AG04449 (cell line): ENCODE measurements at regions not wholly inside any gene's neighbourhood (a gene's known extent, or its start where the extent isn't known, plus 50 kb on each side); places are given as distances from the start of the nearest gene placed in this dataset.
"Not testable (repeated sequence)": the region's sequence is repeated elsewhere in the genome, so short reads cannot be mapped to it uniquely, and the experiment has no call there.

Experiments
- CTCF ChIA-PET: fragments of 350-600 bp; formaldehyde crosslinking; extraction: SDS; loops from one replicate; lab custom pipeline; 2021; ENCODE audit warnings: antibody characterized with exemption; lab: Yijun Ruan, JAX
- POLR2A ChIA-PET: fragments of 400-600, 350-600 bp; formaldehyde crosslinking; extraction: SDS; loops from one replicate; lab custom pipeline; 2020; ENCODE audit warnings: antibody characterized with exemption, inconsistent platforms; lab: Yijun Ruan, JAX
- DNase-seq: peaks from one replicate; pipeline ENCODE4 v3.0.0-alpha.2; 2010; ENCODE audit warnings: low read depth, low spot score
- H3K4me3 ChIP-seq: 2 replicates; pipeline ENCODE4 v1.5.1; 2011; ENCODE audit warnings: low read depth, mild to moderate bottlenecking, control low read depth, low read length
- TF ChIP-seq, protein P1 (sequence below): IDR thresholded peaks from one replicate; pipeline ENCODE4 v1.5.1; 2011; ENCODE audit warnings: mild to moderate bottlenecking, moderate library complexity, low read length, control low read depth, inconsistent platforms; ENCODE audit not compliant: insufficient read depth; ENCODE audit errors: missing control alignments

DNA sequence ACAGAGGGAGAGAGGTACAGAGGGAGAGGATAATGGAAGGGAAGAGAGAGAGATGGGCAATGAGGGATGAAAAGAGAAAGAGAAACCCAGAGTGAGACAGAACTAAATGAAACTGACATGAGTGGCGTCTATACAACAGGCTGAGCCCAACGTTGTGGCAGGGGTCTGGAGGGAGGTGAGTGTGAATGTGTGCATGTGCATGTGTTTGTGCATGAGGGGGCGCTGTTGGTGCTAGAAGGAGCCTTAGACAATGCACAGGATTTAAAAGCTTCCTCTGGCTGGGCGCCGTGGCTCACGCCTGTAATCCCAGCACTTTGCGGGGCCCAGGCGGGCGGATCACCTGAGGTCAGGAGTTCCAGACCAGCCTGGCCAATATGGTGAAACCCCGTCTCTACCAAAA is 454.8 kb upstream of the CDH11 start:
- ChIA-PET CTCF (no interaction called here), POLR2A (no interaction called here)
- no peak overlapping the region for H3K4me3 ChIP-seq
- TF ChIP-seq, protein P1, sequence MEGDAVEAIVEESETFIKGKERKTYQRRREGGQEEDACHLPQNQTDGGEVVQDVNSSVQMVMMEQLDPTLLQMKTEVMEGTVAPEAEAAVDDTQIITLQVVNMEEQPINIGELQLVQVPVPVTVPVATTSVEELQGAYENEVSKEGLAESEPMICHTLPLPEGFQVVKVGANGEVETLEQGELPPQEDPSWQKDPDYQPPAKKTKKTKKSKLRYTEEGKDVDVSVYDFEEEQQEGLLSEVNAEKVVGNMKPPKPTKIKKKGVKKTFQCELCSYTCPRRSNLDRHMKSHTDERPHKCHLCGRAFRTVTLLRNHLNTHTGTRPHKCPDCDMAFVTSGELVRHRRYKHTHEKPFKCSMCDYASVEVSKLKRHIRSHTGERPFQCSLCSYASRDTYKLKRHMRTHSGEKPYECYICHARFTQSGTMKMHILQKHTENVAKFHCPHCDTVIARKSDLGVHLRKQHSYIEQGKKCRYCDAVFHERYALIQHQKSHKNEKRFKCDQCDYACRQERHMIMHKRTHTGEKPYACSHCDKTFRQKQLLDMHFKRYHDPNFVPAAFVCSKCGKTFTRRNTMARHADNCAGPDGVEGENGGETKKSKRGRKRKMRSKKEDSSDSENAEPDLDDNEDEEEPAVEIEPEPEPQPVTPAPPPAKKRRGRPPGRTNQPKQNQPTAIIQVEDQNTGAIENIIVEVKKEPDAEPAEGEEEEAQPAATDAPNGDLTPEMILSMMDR = no peak
- DNase-seq = no peak

DNA sequence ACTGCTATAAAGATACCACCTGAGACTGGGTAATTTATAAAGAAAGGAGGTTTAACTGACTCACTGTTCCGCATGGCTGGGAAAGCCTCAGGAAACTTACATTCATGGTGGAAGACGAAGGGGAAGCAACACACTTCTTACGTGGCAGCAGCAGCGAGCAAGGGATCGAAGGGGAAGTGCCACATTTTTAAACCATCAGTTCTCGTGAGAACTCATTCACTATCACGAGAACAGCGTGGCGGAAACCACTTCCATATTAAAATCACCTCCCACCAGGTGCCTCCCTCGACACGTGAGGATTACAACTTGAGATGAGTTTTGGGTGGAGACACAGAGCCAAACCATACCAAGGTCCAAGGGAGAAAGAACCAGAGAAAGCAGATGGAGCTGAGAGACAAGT is 454.3 kb upstream of the CDH11 start:
- no peak overlapping the region for H3K4me3 ChIP-seq
- no peak for DNase-seq
- POLR2A ChIA-PET = no interaction called here
- CTCF ChIA-PET = no interaction called here
- TF ChIP-seq, protein P1 = no peak

DNA sequence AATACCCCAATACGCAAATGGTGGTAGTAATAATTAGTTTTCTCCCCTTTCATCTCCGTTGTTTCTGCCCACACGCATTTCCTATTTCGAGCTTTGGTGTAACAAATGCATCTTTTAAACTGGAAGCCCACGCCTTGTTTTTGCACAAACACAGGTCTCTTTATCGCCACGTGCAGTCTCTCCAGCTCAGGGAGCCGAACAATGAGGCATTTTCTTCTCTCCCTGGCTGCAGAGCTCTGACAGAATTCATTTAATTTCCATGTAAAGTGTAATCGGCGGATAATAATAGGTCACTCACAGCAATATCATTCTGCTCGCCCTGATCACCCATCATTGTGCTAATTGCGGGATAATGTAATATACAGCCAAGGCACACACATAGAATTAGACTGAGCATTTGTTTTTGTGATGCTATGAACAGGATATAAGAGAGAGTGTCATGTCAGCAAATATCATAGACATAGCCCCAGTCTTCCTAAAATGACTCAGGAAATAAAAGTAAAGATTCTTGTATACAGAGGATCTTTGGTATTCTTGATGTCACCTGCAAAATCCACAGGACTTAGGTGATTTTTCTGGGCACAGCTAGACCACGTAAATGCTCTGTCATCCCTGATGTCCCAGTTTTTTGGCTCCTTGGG is 452.6 kb upstream of the CDH11 start:
- POLR2A ChIA-PET = no interaction called here
- CTCF ChIA-PET = interaction anchor here (1.0 kb wide), 1 partner anchor 27 kb away, joined by 3 read pairs; no protein-coding TSS in a partner anchor
- no peak for DNase-seq
- TF ChIP-seq, protein P1 = no peak
- H3K4me3 ChIP-seq = no peak overlapping the region

DNA sequence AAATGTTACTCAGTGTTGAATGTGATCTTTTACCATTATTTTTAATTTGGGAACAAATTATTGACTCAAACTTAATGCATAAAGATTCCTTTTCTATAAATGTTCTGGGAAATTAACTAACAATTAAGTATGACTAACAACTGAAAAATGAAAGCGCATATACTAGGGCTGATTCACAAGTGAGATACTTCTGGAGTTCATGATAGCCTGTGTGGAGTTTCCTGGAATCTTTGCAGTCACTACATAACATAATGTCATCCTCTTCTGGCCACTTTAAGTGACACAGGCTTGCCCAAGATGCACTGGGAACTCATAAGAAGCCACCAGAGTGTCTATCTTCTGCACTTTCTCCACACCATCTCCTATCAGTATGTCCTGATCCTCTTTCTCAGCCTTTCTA is 450.3 kb upstream of the CDH11 start:
- peak; percentile 77 for DNase-seq
- no peak overlapping the region for H3K4me3 ChIP-seq
- TF ChIP-seq, protein P1 = no peak
- CTCF ChIA-PET = no interaction called here
- POLR2A ChIA-PET = no interaction called here

DNA sequence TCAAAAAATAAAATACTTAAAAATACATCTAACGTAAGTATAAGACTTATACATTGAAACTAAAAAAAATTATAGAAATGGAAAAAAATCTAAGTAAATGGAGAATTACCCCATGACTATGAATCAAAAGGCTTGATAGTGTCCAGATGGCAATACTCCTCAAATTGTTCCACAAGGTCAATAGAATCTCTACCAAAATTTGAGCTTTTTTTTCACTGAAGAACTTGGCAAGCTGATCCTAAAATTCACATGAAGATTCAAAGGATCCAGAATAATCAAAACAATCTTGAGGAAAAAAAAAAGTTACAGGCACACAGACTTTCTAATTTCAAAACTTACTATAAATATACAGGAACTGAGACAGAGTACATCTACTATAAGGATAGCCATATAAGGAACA is 448.4 kb upstream of the CDH11 start:
- TF ChIP-seq, protein P1 = no peak
- POLR2A ChIA-PET = no interaction called here
- DNase-seq = no peak
- CTCF ChIA-PET = no interaction called here
- no peak overlapping the region for H3K4me3 ChIP-seq

DNA sequence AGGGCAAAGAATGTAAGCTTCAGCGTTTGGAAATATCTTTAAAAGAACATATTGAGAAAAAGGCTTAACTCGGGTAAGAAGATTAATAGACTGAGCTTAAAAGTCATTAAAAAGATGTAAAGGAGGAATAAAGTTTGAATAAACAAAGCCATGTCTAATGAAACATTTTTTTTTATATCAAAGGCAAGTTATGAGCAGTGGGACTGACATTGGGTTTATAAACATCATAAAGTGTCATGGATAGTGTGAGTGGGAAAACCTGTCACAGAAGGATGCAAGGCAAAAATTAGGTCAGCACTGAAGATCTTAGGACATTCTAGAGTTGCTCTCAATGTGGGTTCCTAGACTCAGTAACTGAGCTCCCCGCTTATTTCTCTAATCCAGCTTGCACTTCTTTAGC is 438.0 kb upstream of the CDH11 start:
- no peak overlapping the region for H3K4me3 ChIP-seq
- ChIA-PET CTCF (no interaction called here), POLR2A (no interaction called here)
- TF ChIP-seq, protein P1 = no peak
- no peak for DNase-seq

DNA sequence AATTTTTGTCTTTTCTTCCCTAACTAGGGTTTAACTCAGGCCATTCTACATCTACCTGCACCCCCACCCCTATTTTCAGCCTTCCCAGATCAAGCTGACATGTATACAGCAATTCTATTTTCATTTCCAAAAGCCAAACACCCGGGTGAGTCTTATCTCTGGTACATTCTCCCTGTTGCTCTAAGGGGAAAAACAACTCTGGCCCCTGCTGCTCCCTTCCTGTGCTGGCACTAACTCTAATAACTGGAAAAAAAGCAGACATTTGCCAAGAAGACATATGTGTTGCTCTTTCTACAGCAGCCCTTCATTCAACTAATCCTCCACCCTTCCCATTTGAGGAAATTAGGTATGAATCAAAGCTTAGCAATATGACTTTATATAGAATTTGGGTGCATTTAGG is 427.8 kb upstream of the CDH11 start:
- H3K4me3 ChIP-seq, DNase-seq, POLR2A ChIA-PET, CTCF ChIA-PET: not testable (repeated sequence)
